DOHH2 (cell line): ENCODE measurements at regions not wholly inside any gene's neighbourhood (a gene's known extent, or its start where the extent isn't known, plus 50 kb on each side); places are given as distances from the start of the nearest gene placed in this dataset.

Experiments
- EZH2phosphoT487 ChIP-seq: fragments of 200-600 bp; sonication (generic); IDR thresholded peaks from 2 replicates; pipeline ENCODE4 v1.6.1; 2017; ENCODE audit warnings: borderline replicate concordance, mild to moderate bottlenecking, antibody characterized with exemption, low read length, moderate library complexity, mixed read lengths
- TF ChIP-seq, protein P1 (sequence below): fragments of 200-600 bp; sonication (generic); IDR thresholded peaks from one replicate; pipeline ENCODE4 v1.5.1; 2014; ENCODE audit warnings: antibody characterized with exemption, mild to moderate bottlenecking, low read depth, low read length; ENCODE audit not compliant: poor library complexity, severe bottlenecking

DNA sequence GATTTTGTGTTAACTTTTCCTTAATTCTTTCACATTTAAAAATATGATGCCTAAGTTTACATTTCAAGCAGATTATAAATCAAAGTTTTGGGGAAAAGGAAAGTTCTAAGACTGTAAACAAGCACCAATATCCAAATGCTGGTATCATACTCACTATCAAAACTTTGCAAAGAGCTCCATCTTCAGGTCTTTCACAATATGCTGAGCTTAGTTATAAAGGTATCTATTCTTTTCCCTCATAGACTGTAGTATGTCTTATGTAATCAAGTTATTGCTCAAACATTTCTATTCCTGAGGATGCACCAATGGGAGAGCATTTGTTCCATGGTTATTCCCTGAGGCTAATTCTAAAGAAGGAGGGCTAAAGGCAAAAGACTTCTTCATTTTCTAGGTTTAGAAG, 207.9 kb upstream of the FAM241A start:
- TF ChIP-seq, protein P1, sequence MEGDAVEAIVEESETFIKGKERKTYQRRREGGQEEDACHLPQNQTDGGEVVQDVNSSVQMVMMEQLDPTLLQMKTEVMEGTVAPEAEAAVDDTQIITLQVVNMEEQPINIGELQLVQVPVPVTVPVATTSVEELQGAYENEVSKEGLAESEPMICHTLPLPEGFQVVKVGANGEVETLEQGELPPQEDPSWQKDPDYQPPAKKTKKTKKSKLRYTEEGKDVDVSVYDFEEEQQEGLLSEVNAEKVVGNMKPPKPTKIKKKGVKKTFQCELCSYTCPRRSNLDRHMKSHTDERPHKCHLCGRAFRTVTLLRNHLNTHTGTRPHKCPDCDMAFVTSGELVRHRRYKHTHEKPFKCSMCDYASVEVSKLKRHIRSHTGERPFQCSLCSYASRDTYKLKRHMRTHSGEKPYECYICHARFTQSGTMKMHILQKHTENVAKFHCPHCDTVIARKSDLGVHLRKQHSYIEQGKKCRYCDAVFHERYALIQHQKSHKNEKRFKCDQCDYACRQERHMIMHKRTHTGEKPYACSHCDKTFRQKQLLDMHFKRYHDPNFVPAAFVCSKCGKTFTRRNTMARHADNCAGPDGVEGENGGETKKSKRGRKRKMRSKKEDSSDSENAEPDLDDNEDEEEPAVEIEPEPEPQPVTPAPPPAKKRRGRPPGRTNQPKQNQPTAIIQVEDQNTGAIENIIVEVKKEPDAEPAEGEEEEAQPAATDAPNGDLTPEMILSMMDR: peak; percentile 72
- no peak for TF ChIP-seq EZH2phosphoT487
